GM18861 (cell line): ENCODE measurements at regions not wholly inside any gene's neighbourhood (a gene's known extent, or its start where the extent isn't known, plus 50 kb on each side); places are given as distances from the start of the nearest gene placed in this dataset.
"Not testable (repeated sequence)": the region's sequence is repeated elsewhere in the genome, so short reads cannot be mapped to it uniquely, and the experiment has no call there.

Source experiments
- ATAC-seq: cut with Tn5 transposase; IDR thresholded peaks from one replicate; pipeline ENCODE4 v1.9.1; 2021; ENCODE audit not compliant: unreplicated experiment

GRCh38 chr2:111315188-111315917 lies 194.6 kb downstream of the BCL2L11 start:
- ATAC-seq, result not testable (repeated sequence)

DNA sequence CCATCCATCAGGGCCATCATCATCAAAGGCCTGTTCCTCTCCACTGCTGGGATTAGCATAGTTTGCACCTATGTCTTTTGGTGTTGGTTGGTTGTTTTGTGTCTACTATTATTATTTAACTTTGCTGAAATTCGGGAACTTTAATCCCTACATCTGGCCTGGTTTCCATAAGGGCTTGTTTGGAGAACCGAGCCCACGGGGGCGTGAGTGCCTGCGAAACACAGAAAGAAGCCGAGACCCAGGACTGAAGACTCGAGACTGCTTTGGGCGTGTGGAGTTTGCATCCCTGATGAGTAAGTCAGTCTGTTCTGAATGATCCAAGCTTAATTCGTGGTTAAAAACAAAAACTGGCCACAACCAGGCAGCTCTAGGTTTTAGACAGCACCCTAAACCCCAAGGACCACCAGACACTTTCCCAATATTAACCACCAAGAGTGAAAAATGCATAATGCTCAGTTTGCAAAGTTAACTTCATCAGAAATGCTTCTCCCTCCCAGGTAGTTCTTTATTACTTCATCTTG lies 195.6 kb downstream of the BCL2L11 start:
- not testable (repeated sequence) for ATAC-seq

- ATAC-seq, result not testable (repeated sequence)
Observed at GRCh38 chr2:111316881-111317549, 196.3 kb downstream of the BCL2L11 start.

- peak; percentile 77 for ATAC-seq
Observed at GRCh38 chr2:111319552-111319951, 198.8 kb downstream of the BCL2L11 start.

- not testable (repeated sequence) for ATAC-seq
Observed at GRCh38 chr2:111320264-111320663, 199.6 kb downstream of the BCL2L11 start.

DNA sequence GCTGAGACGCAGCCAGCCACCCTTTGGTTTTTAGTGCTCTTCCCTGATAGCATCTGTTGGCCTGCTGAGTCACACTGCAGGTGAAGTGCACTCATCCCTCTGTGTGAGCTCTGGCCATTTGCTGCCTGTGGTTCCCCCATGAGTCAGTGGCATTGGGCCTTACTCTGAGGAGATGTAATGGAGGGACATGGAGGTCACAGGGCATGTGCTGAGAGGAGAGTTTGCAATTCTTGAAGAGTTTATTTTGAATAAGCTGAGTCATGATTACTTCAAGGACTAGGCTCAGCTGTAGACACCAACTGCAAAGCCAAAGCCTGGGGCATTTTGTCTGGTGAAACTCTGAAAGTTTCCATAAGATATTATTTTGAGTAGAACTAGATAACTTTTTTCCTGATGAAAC lies 200.3 kb downstream of the BCL2L11 start:
- ATAC-seq, result not testable (repeated sequence)

DNA sequence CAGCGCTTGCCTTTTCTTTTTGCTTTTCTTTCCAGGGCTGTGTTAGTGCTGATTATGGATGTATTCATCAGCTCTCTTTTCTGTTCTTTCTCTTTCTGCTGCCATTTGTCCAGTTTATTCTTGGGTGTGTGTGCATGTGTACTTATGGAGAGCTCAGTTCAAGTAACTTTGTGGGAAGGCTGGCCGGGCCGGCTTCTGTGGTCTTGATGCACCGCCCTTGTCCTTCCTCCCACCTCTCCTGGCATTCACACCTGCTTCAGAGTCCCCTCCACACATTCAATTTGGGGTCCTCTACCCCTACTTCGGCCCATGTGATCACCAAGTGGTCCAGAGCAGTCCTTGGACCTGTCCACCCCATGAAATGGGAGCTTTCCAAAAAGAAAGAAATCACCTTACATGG lies 202.7 kb downstream of the BCL2L11 start:
- not testable (repeated sequence) for ATAC-seq

- ATAC-seq, result not testable (repeated sequence)
Observed at GRCh38 chr2:111327726-111328125, 207.0 kb downstream of the BCL2L11 start.

DNA sequence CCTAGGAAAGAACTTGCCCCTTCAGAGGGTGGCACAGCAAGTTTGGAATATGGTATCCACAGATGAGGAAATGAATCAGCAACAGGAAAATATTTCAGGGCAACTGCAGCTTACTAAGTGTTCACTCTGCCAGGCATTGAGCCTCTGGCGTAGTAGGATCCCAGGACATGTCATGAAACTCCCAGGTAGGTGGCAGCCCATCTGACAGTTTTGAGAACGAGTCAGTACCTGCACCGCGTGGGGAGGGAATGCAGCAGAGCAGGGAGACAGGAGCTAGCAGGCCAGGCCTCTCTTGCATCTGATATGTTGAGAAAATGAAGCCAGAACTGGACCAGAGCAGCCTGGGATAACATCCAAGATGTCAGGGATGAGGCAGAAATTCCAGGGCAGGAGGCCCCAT lies 208.6 kb downstream of the BCL2L11 start:
- ATAC-seq, result not testable (repeated sequence)

DNA sequence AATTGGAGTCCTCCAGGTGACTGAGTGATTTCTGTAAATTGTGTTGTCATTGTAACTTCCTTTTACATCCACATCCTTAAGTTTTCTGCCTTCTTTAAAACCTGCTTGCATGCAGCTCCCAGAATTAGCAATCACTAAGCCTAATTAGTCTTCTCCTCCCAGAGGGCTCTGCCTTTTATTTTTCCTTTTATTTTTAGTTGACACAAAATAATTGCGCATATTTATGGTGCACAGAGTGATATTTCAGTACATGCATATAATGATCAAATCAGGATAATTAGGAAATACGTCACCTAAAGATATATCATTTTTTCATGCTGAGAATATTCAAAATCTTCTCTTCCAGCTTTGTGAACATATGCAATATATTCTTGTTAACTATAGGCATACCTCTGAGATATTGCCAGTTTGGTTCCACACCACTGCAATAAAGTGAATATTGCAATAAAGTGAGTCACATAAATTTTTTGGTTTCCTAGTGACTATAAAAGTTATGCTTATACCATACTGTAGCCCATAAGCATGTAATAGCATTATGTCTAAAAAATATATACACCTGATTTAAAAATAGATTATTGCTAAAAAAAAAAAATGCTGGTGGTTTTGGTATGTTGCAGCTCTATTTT lies 210.5 kb downstream of the BCL2L11 start:
- not testable (repeated sequence) for ATAC-seq

DNA sequence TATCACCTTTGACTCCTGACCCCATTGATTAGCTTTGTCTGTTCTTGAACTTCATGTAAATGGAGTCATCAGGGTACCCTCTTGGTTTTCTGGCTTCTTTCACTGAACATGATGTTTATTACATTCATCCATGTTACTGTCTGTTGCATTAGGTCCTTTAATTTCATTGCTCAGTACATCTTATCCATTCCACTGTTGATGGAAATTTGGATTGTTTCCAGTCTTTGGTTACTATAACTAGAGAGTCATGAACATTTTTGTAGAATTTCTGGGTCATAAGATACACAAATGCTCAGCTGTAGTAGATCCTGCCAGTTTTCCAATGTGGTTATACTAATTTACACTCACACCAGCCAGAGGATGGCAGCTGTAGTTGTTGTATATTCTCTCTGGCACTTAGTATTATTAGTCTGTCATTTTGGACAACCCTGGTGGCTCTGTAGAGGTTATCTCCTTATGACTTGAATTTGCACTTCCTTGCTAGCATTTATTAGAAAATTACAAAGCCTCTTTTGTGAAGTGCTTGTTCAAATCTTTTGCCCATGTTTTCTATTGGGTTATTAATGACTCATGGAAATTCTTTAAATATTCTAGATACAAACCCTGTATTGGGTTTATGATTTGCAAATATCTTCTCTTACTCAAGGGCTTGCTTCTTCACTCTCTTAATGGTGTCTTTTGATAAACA lies 214.7 kb downstream of the BCL2L11 start:
- ATAC-seq, result not testable (repeated sequence)

GRCh38 chr2:111338474-111338873 lies 217.8 kb downstream of the BCL2L11 start:
- not testable (repeated sequence) for ATAC-seq

GRCh38 chr2:111339476-111339875 lies 218.8 kb downstream of the BCL2L11 start:
- ATAC-seq, result not testable (repeated sequence)

- ATAC-seq, result not testable (repeated sequence)
Observed at GRCh38 chr2:111344590-111344989, 223.9 kb downstream of the BCL2L11 start.

GRCh38 chr2:111345439-111345838 lies 224.7 kb downstream of the BCL2L11 start:
- not testable (repeated sequence) for ATAC-seq

- not testable (repeated sequence) for ATAC-seq
Observed at GRCh38 chr2:111346018-111346930, 225.6 kb downstream of the BCL2L11 start.

- not testable (repeated sequence) for ATAC-seq
Observed at GRCh38 chr2:111347695-111348094, 227.0 kb downstream of the BCL2L11 start.

- not testable (repeated sequence) for ATAC-seq
Observed at GRCh38 chr2:111348316-111348715, 227.6 kb downstream of the BCL2L11 start.

- ATAC-seq, result not testable (repeated sequence)
Observed at GRCh38 chr2:111355022-111355817, 234.5 kb downstream of the BCL2L11 start.
